NCI-H146 (cell line): ENCODE measurements at regions not wholly inside any gene's neighbourhood (a gene's known extent, or its start where the extent isn't known, plus 50 kb on each side); places are given as distances from the start of the nearest gene placed in this dataset.
A peak's percentile ranks its signal among the peaks of the same experiment; 100 is the strongest.
"Not testable (repeated sequence)": the region's sequence is repeated elsewhere in the genome, so short reads cannot be mapped to it uniquely, and the experiment has no call there.

Source experiments
- DNase-seq: peaks from one replicate; lab custom pipeline; 2025; lab: John Stamatoyannopoulos, UW

DNA sequence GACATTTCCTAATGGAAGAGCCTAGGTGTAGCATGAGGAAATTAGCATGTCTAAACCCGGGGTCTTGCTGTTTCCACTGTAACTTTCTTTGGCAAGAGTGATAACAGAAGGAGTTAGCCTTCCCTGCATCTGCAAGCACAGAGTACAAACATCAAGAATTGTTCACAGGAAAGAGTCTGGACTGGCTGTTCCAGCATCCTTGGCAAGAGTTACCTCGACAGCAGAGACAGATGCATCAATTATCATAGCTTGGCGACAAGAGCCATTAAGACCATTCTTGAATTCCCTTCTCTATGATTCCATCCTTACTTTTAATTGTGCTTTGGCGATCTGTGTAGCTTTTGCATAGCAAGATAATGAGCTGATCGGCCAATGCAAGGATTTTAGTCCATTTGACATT is 82.8 kb upstream of the RALGPS2 start:
- DNase-seq: no peak

DNA sequence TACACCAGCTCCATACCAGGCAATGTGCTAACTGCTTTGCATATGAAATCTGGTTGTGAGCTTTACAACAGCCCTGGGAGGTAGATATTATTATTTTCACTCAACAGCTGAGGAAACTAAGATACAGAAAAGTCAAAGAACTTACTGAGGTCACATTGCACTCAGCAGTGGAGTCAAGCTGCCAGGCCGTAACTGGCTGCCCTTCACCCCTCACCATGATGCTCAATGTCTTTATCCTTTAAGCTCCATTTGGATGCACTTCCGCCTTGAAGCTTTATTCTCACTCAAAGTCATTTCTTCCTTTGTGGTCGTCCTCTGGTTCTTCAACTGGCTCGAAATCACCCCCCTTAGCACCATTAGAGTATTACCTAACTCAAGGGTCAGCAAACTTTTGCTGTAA is 81.7 kb upstream of the RALGPS2 start:
- DNase-seq: no peak

DNA sequence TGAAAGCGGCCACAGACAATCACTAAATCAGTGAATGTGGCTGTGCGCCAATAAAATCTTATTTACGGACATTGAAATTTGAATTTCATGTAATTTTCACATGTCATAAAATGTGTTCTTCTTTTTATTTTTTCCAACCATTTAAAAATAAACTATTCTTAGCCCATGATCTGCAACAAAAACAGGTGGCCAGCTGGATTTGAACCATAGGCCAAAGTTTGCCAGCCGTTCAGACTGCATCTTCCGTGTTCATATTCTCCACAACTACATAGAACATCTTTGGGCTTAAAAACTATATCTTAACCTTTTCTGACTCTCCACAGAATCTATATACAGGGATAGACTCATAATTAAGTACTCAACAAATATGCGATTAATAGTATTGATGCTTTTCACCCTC is 81.2 kb upstream of the RALGPS2 start:
- DNase-seq: no peak

DNA sequence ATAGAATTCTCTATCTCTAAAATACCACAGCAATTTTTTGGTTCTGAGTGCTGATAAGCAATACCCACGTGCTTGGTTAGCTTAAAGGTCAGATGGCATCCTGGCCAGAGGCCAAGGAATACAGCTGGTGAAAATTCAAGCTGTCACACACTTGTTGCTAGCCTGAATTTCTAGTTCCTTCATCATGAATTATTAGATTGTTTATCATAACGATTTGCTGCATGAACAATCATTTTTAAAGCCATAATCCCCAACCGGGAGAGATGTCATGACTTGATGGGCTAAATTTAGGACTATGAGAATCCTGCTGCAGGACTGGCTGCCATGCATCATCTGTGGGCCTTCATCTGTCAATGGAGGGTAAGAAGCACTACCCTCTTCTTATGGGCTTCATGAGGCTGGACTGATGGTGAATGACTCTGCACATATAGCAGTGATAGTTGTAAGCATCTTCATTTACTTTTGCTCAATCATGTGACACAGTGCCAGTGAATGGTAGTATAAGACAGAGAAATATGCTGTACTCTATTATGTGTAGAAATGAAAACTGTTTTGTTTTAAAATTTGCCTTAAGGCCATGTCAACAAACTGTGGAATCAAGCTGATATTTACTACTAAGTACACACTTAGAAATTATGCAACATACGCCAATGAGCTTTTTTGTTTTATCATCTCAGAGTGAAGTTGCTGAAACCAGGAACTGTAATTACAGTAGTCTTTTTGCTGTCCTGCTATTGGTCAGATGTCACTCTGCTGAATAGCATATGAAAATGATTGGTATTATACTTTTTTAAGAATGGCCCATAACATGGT is 80.5 kb upstream of the RALGPS2 start:
- peak; percentile 68 for DNase-seq

DNA sequence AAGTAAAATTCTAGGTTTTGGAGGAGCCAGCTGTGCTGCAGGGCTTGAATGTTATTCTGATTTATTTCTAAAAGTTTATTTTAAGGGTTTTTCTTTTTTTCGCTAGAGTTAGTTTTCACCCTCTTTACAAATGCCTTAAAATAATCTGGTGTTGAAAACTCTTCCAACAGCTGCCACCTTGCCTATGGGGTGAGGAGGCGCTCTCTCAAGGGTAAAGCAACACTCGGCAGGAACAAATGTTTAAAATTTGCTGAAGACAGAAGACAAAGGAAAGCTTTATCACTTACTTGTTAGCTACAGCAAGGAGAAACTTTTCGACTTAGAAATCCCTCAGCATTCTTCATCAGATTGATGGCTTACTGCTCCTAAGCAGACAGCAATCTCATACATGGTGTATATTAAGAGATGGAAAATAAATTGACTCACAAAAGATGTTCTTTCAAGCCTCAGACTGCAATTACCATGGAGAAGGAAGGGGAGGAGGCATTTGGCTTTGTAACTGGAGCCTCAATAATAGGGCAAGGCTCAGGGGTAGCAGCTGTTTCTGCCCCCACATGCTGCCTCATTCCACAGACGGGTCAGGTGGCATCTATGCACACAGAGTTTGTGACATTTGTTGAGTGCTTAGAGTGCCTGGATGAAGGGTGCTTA is 79.8 kb upstream of the RALGPS2 start:
- peak; percentile 73 for DNase-seq

DNA sequence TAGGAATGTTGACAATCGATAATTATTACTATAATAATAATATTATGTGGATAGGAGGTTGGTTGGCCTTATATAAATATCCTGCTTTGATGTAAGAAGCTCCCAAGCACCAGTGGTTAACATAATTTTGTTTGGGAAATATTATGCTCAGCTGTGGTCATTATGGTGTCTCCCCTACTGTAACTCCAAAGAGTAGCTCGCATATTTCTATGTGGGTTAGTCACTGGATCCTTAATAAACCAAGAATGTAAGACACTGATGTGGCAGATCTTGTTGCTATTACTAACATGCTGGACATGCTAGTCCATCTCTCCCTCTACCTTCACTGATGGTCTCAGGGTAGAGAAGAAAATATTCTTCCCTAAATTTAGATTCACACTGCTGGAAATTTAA is 79.2 kb upstream of the RALGPS2 start:
- DNase-seq: no peak

DNA sequence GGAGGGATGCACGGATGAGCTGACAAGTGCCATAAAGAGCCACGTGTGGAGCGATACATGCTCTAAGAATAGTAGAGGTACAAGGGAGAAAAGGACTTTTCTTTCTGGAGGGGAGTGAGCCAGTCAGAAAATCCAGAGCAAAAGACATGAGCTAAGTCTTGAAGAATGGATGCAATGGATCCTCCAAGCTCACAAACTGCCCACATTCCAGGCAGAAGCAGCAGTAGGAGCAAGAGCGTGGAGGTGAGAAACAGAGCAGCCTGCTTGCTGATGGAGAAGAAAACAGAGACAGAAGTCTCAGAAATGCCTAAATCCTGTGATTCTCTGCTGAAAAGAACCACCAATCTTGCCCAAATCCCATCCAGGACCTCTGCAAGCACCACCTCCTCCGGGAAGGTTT is 78.2 kb upstream of the RALGPS2 start:
- no peak for DNase-seq

DNA sequence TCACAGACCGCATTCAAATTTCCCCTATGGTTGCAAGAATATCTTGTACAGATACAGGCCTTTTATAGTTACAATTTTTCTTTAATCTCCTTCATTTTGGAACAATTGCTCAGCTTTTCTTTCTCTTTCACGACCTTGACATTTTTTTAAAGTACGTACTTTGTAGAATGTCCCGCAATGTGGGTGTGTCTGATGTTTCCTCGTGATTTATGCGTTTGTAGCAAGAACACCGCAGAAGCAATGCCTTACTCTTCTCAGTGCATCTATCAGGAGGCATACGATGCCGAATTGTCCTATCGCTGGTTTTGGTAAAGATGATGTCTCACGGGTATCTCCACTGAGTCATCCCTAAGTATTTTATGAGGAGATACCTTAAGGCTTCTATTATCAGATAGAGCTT is 76.9 kb upstream of the RALGPS2 start:
- DNase-seq: no peak

DNA sequence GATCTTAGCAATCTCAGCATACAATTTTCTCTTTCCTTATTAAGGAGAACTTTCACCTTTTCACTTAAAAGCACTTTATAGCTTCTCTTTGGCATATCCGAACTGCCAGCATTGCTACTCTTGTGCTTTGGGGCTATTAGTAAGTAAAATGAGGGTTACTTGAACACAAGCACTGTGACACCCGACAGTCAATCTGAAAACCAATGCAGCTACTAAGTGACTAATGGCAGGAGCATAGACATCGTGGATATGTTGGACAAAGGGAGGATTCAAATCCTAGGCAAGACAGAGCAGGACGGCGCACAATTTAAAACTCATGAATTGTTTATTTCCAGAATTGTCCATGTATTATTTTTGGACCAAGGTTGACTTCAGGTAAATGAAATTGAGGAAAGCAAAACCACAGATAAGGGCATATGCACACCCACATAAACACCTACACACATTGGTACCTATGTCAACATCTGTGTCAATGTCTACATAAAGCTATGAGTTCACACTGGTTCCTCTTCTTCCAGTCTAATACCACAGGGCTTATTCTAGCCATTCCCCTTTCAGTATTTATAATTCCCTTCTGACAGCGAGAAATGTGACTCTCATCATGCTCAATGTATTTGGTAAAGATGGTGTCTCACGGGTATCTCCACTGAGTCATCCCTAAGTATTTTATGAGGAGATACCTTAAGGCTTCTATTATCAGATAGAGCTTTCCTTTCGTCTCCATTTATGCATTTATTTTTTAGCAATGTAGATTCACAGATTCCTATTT is 75.3 kb upstream of the RALGPS2 start:
- DNase-seq: no peak

DNA sequence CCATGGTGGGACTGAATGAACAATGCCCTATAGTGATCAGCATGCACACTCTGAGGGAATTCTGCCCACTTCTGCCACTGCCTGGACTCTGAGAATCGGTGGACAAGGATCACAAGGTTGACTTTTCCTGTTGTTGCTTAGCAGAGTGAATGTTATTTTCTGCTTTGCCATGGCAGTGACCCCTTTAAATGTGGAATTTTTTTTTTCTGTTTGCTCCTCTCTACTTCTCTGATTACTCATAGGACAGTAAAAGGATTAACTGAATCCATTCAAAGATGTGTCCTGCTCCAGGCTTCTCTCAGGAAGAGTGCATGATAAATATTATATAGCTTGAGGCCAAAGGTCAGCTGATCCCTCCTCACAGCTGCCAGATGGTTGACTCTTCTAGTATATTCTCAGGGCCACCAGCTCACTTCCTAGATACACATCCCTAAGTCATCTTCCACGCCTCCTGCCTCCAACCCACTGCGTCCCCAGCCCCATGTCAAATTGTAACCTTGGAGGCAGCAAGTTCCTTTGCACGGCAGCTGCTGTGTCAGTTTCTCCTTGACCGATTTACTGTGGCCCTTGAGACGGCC is 74.0 kb upstream of the RALGPS2 start:
- no peak for DNase-seq

DNA sequence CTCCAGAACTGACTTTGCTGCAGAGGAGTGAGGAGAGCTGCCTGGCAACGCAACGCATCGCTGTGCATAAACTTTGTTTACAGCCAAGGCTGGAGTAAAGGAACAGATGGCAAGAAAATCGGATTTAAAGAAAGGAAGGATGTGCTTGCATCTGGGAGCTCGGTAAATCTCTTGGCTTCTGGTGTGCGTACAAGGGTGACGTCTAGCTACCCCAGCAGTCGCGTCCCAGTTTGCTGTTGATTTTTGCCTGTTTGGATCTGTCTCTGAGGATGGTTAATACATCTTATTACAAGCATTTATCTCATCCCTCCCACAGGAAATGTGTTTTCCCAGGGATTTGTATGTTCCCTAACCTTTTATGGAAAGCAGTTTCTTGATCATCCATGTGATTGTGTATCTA is 73.3 kb upstream of the RALGPS2 start:
- DNase-seq: no peak

DNA sequence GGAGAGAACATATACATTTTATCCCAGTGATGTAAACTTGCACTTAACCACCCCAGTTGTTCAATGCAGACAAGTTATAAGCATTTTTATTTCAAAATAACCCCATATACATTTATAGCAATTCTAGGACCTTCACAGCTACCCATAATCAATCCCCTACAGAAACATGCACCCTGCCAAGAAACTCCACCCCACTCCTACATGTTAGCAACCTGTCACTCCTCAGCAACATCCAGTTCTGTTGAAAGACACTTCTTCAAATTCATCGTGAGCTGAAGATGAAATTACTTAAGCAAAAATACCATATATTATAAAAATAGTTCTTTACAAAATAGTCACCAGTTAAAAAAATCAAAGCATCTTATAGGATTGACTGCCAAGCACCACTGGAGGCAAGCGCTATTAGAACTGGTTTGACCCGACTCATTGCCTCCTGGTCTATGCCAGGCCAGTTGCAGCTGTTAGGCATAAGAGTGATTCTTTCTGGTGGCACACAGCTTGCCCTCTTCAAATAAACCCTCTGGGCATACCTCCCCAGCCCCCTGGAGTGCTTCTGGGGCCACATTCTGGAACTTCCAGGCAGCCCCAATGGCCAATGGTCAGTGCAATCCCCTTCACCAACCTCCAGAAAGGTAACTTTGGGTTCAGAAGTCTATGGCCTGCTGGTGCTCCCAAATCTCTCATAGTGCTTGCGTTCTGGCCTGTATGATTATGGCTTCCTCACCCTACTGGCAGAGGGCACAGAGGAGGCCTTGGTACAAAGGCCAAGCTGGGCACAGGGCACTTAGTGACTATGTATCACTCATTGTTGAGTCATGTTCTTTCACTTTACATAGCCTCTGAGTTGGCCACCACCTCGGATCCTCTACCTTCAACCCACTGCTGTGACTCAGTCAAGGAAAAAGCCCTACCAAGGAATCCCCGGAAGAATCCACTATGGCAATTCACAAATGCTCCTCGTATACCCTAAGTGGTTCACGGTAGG is 72.2 kb upstream of the RALGPS2 start:
- DNase-seq: no peak

DNA sequence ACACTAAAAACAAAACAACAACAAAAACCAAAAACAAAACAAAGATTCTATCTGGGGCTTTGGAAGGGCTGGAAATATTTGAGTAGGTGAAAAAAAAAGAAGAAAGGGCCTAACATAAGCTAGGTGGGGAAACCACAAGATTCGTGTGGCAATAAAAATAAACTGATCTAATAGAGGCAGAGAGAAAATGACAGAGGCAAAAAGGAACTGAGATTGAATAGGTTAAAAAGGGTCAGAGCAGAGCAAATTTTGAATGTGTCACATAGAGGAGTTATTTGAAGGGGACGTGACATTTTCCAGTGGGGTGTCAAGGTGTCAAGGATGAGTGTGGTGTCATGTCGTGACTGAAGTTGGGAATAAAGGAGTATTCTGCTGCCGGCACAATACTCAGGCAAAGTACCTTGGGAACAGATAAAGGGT is 65.2 kb upstream of the RALGPS2 start:
- DNase-seq: no peak

DNA sequence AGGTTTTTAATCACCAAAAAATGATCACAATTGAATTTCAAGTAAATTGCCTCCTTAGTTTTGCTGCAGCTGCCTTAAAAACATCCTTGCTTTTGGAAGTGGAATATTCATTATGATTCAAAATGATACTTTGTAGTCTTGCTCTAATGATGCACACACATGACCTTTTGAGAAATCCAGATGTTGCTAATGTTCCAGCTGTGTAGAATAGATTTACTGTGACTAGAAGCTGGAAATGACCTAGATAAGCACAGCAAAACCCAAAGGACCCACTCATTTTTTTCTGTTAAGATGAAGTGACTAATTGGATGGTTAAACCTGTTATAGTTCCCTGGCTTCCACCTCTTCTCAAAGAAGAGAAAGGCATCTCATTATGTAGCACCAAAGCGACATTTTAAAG is 64.6 kb upstream of the RALGPS2 start:
- no peak for DNase-seq

DNA sequence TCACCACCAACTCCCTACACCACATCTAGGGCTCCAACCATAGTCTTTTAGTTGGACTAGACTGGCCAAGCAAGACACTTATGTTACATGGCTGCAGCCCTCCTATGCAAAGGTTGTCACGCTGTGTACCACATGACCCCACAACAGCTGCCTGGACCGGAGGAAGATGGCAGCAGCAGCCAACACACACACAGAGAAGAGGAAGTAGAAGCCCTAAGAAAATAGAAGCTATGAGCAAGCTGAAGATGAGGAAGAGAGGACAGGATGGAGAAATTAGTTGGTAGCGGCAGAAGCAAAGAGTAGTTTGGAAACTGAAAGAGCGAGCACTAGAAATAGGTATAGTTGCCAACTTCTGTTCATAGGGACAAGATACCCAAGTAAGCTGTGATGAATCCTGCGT is 60.8 kb upstream of the RALGPS2 start:
- DNase-seq: peak; percentile 2

DNA sequence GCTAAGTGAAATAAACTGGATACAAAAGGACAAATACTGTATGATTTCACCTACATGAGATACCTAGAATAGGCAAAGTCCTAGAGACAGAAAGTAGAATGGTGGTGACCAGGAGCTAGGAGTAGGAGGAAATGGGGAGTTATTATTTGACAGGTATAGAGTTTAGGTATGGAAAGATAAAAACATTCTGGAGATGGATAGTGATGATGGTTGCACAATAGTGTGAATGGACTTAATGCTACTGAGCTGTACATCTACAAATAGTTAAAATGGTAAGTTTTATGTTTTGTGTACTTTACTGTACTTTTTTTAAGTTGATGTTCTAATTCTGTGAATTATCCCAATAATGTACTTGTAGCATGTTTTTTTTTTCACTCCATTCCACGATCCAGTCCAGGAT is 59.5 kb upstream of the RALGPS2 start:
- no peak for DNase-seq

DNA sequence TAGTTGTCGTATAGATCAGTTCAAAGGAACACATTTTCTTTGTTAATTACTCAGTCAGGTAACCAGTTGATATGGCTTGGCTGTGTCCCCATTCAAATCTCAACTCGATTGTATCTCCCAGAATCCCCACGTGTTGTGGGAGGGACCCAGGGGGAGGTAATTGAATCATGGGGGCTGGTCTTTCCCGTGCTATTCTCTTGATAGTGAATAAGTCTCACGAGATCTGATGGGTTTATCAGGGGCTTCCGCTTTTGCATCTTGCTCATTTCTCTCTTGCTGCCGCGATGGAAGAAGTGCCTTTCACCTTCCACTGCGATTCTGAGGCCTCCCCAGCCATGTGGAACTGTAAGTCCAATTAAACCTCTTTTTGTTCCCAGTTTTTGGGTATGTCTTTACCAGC is 58.2 kb upstream of the RALGPS2 start:
- DNase-seq: not testable (repeated sequence)

DNA sequence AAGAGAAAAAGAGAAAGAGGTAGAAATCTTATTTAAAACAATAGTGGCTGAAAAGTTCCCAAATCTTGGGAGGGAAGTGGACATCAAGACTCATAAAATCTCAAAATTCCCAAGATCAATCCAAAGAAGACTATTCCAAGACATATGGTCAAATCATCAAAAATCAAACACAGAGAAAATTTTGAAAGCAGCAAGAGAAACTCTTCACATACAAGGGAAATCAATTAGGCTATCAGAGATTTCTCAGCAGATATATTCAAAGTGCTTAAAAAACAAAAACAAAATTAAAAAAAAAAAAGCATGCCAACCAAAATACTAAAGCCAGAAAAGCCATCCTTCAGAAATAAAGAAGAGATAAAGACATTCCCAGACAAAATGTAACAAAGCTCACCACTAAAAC is 52.6 kb upstream of the RALGPS2 start:
- no peak for DNase-seq

DNA sequence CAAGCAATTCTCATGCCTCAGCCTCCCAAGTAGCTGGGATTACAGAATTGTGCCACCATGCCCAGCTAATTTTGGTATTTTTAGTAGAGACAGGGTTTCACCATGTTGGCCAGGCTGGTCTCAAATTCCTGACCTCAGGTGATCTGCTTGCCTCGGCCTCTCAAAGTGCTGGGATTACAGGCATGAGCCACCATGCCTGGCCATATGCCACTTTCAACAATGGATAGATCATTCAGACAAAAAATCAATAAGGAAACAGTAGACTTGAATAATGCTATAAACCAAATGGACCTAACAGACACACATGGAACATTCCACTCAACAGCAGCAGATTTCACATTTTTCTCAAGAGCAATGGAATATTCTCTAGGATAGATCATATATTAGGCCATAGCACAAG is 50.5 kb upstream of the RALGPS2 start:
- not testable (repeated sequence) for DNase-seq
